PC-9 (cell line): ENCODE measurements at regions not wholly inside any gene's neighbourhood (a gene's known extent, or its start where the extent isn't known, plus 50 kb on each side); places are given as distances from the start of the nearest gene placed in this dataset.

Experiments used
- BruUV-seq: library from RNA; stranded (reverse); fragments of 400-500 nt; replicated peaks from 2 replicates; lab custom pipeline; 2021; lab: Mats Ljungman, UMichigan
- CTCF ChIA-PET: fragments of 300-600 bp; sonication (Branson Sonifier 250); formaldehyde crosslinking; loops from one replicate; lab custom pipeline; 2022; ENCODE audit warnings: antibody characterized with exemption; lab: Charles Lee
- POLR2A ChIA-PET: fragments of 300-600 bp; sonication (Branson Sonifier 250); formaldehyde crosslinking; loops from one replicate; lab custom pipeline; 2022; ENCODE audit warnings: antibody characterized with exemption; ENCODE audit not compliant: unreplicated experiment; lab: Charles Lee
- DNase-seq, 2 experiments: peaks; one replicate each; pipeline versions ENCODE4 v3.0.0 to v3.0.0-alpha.2; 2015 to 2022; ENCODE audit warnings: mixed read lengths in 1 of 2
- H2AFZ ChIP-seq: fragments of 200-600 bp; sonication (generic); 2 replicates; pipeline ENCODE4 v1.8.1; 2017; ENCODE audit warnings: antibody characterized with exemption
- H3F3A ChIP-seq: fragments of 200-600 bp; sonication (generic); 2 replicates; pipeline ENCODE4 v1.8.1; 2017; ENCODE audit warnings: antibody characterized with exemption, mild to moderate bottlenecking, low read depth; ENCODE audit not compliant: insufficient read depth
- H3K27ac ChIP-seq: fragments of 200-600 bp; sonication (generic); 2 replicates; pipeline ENCODE4 v1.6.1; 2016; ENCODE audit warnings: mixed run types
- H3K27me3 ChIP-seq: fragments of 200-600 bp; sonication (generic); 2 replicates; pipeline ENCODE4 v1.6.1; 2016; ENCODE audit warnings: low read depth, mixed run types; ENCODE audit not compliant: insufficient read depth
- H3K36me3 ChIP-seq: fragments of 200-600 bp; sonication (generic); 2 replicates; pipeline ENCODE4 v1.6.1; 2016; ENCODE audit warnings: low read depth, mixed run types
- H3K4me1 ChIP-seq: fragments of 200-600 bp; sonication (generic); replicated peaks from 2 replicates; pipeline ENCODE4 v1.6.1; 2016; ENCODE audit warnings: mixed run types; ENCODE audit not compliant: insufficient read depth
- H3K4me2 ChIP-seq: fragments of 200-600 bp; sonication (generic); 2 replicates; pipeline ENCODE4 v1.6.1; 2017; ENCODE audit warnings: mixed run types
- H3K4me3 ChIP-seq: fragments of 200-600 bp; sonication (generic); 2 replicates; pipeline ENCODE4 v1.6.1; 2016; ENCODE audit warnings: mixed run types
- H3K79me2 ChIP-seq: fragments of 200-600 bp; sonication (generic); 2 replicates; pipeline ENCODE4 v1.6.1; 2017; ENCODE audit warnings: low read depth, mixed run types
- H3K9me2 ChIP-seq: fragments of 200-600 bp; sonication (generic); 2 replicates; pipeline ENCODE4 v1.8.1; 2017; ENCODE audit warnings: mild to moderate bottlenecking; ENCODE audit not compliant: insufficient read depth
- H3K9me3 ChIP-seq: fragments of 200-600 bp; sonication (generic); 2 replicates; pipeline ENCODE4 v1.8.1; 2016; ENCODE audit warnings: low read depth; ENCODE audit not compliant: insufficient read depth
- H4K20me1 ChIP-seq: fragments of 200-600 bp; sonication (generic); 2 replicates; pipeline ENCODE4 v1.8.1; 2017; ENCODE audit not compliant: insufficient read depth
- EZH2 ChIP-seq: fragments of 200-600 bp; sonication (generic); IDR thresholded peaks from 2 replicates; pipeline ENCODE4 v1.8.0; 2017; ENCODE audit warnings: antibody characterized with exemption, low read depth
- intact Hi-C: fragments of 100-400 bp; cut with micrococcal nuclease; formaldehyde crosslinking; loops from one replicate; pipeline ENCODE4 v1.10.0; 2022; ENCODE audit not compliant: unreplicated experiment
- TF ChIP-seq, protein P1 (sequence below): fragments of 200-600 bp; sonication (generic); conservative IDR thresholded peaks from 2 replicates; pipeline ENCODE4 v1.6.1; 2017; ENCODE audit warnings: mixed run types, antibody characterized with exemption, mild to moderate bottlenecking, moderate library complexity

DNA sequence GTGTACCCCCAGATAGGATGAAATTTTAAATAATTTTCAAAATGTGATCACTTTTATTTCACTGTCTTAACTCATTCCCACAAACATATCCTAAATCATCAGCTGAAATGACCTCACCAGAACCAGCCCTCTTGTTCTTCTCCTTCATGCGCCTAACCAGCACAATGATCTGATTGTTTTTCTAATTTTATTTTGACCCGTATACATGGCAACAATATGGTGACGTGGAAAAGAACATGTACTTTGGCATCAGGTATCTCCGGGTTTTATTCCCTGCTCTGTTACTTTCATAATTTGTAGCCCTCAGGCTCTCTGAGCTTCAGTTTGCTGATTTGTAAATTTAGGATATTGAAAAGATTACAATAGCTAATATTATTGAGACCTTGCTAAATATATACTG, 562.4 kb upstream of the ZFP42 start:
- no peak overlapping the region for H3K4me2 ChIP-seq

DNA sequence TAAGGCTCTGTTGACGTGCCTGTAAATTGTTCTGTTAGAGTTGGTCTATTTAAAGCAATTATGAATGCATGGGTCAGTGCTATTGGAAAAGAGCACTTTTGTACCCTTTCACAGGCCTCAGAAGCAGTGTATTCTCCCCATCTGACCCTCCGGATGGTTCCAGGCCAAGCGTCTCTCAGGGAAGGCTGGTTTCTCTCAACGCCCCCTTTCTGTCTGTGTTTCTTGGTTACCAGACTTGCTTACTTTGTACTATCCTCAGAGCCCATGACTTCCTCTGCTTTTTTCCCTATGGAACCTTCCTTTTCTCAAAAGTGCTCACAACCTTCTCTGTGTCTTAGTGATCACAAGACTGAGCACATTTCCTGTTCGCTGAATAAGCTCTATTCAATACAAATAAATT, 559.3 kb upstream of the ZFP42 start:
- intact Hi-C loops = no loop called here
- no peaks in the 10 kb centered on the region for H3K36me3 ChIP-seq
- H3K4me3 ChIP-seq = no peak overlapping the region
- no peak for DNase-seq
- no peak overlapping the region for H3K27ac ChIP-seq
- H4K20me1 ChIP-seq = no peaks in the 10 kb centered on the region
- TF ChIP-seq, protein P1, sequence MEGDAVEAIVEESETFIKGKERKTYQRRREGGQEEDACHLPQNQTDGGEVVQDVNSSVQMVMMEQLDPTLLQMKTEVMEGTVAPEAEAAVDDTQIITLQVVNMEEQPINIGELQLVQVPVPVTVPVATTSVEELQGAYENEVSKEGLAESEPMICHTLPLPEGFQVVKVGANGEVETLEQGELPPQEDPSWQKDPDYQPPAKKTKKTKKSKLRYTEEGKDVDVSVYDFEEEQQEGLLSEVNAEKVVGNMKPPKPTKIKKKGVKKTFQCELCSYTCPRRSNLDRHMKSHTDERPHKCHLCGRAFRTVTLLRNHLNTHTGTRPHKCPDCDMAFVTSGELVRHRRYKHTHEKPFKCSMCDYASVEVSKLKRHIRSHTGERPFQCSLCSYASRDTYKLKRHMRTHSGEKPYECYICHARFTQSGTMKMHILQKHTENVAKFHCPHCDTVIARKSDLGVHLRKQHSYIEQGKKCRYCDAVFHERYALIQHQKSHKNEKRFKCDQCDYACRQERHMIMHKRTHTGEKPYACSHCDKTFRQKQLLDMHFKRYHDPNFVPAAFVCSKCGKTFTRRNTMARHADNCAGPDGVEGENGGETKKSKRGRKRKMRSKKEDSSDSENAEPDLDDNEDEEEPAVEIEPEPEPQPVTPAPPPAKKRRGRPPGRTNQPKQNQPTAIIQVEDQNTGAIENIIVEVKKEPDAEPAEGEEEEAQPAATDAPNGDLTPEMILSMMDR = no peak
- no peak for TF ChIP-seq EZH2
- H3F3A ChIP-seq = no peaks in the 10 kb centered on the region
- no TSS peak for BruUV-seq
- no peaks in the 10 kb centered on the region for H3K4me1 ChIP-seq
- H3K9me3 ChIP-seq = no peaks in the 10 kb centered on the region
- H3K4me2 ChIP-seq = no peak overlapping the region
- H2AFZ ChIP-seq = no peak overlapping the region
- CTCF ChIA-PET = no interaction called here
- H3K9me2 ChIP-seq = no peaks in the 10 kb centered on the region
- H3K79me2 ChIP-seq = no peaks in the 10 kb centered on the region
- no peaks in the 10 kb centered on the region for H3K27me3 ChIP-seq
- POLR2A ChIA-PET = no interaction called here

More for the DNA sequence above, 562.4 kb upstream of the ZFP42 start:
- H3K79me2 ChIP-seq = no peaks in the 10 kb centered on the region
- POLR2A ChIA-PET = no interaction called here
- no peaks in the 10 kb centered on the region for H3K9me3 ChIP-seq
- H3K4me1 ChIP-seq = no peaks in the 10 kb centered on the region
- no peak overlapping the region for H3K27ac ChIP-seq
- CTCF ChIA-PET = no interaction called here
- no peak for DNase-seq
- intact Hi-C loops = no loop called here
- no peak overlapping the region for H3K4me3 ChIP-seq
- no peak overlapping the region for H2AFZ ChIP-seq
- H3K27me3 ChIP-seq = no peaks in the 10 kb centered on the region
- no peaks in the 10 kb centered on the region for H4K20me1 ChIP-seq
- no peaks in the 10 kb centered on the region for H3F3A ChIP-seq
- TF ChIP-seq, protein P1 = no peak
- no peak for TF ChIP-seq EZH2
- H3K36me3 ChIP-seq = no peaks in the 10 kb centered on the region
- BruUV-seq = no TSS peak
- H3K9me2 ChIP-seq = no peaks in the 10 kb centered on the region

DNA sequence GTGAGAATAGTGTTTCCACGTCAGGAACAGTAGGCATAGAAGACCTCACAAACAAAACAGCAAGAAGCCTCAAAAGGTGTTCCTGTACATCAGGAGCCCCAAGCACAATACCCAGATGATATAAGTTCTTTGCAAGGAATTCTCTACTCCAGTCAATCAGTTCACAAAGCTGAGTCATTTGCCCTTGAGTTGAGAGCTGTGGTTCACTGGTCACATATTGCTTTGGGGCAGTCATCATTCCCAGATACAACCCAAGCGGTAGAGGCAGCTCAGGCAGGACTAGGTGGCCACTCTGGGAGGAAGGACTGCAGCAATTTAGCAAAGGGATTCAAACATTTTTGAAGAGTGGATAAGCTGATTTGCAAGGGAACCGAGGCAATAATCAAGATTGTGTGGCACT, 551.5 kb upstream of the ZFP42 start:
- H2AFZ ChIP-seq = no peak overlapping the region
- no peak overlapping the region for H3K27ac ChIP-seq
- H3K27me3 ChIP-seq = no peaks in the 10 kb centered on the region
- H3K4me1 ChIP-seq = no peaks in the 10 kb centered on the region
- no peaks in the 10 kb centered on the region for H3K36me3 ChIP-seq
- CTCF ChIA-PET = no interaction called here
- no peaks in the 10 kb centered on the region for H3K9me3 ChIP-seq
- no peak overlapping the region for H3K4me2 ChIP-seq
- H3K79me2 ChIP-seq = no peaks in the 10 kb centered on the region
- no peak for TF ChIP-seq EZH2
- TF ChIP-seq, protein P1 = no peak
- no peaks in the 10 kb centered on the region for H3K9me2 ChIP-seq
- intact Hi-C loops = no loop called here
- POLR2A ChIA-PET = no interaction called here
- BruUV-seq = no TSS peak
- DNase-seq = no peak
- H3F3A ChIP-seq = no peaks in the 10 kb centered on the region
- no peak overlapping the region for H3K4me3 ChIP-seq
- no peaks in the 10 kb centered on the region for H4K20me1 ChIP-seq
